ENCODE measurements at regions not wholly inside any gene's neighbourhood (a gene's known extent, or its start where the extent isn't known, plus 50 kb on each side); places are given as distances from the start of the nearest gene placed in this dataset.
"Not testable (repeated sequence)": the region's sequence is repeated elsewhere in the genome, so short reads cannot be mapped to it uniquely, and the experiment has no call there.

DNA sequence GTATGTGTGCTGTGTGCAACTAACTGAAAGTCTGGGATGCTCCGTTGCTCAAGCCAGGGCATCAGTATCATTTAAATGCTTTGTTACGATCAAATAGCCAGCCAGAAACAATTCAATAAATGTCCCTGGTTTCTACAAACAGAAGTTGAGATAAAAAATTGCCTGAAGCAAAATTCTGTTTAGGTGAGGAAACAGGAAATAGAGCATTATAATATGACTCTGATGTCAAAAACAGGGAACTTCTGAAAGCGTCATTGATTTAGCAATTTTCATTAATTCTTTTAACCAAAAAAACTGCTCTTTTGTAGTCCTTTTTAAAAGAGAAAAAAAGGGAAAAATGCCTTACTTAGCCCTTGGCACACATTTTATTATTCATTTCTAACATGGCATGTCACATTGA is 174.7 kb downstream of the POTEB3 start:
- TF ChIP-seq ZNF121 (CRISPR knock-in tag; IDR thresholded peaks at IDR 0.05); ZNF671 (CRISPR knock-in tag; IDR thresholded peaks at IDR 0.05); CREM (CRISPR knock-in tag; IDR thresholded peaks at IDR 0.05); ZBTB21 (CRISPR knock-in tag; IDR thresholded peaks at IDR 0.05; ENCODE audit: borderline replicate concordance); RELA (CRISPR knock-in tag; IDR thresholded peaks at IDR 0.05; ENCODE audit: borderline replicate concordance); ELF4 (CRISPR knock-in tag; IDR thresholded peaks at IDR 0.05; ENCODE audit: low read depth); SOX15 (CRISPR knock-in tag; IDR thresholded peaks at IDR 0.05): not testable (repeated sequence)
- TF ChIP-seq, protein P1, sequence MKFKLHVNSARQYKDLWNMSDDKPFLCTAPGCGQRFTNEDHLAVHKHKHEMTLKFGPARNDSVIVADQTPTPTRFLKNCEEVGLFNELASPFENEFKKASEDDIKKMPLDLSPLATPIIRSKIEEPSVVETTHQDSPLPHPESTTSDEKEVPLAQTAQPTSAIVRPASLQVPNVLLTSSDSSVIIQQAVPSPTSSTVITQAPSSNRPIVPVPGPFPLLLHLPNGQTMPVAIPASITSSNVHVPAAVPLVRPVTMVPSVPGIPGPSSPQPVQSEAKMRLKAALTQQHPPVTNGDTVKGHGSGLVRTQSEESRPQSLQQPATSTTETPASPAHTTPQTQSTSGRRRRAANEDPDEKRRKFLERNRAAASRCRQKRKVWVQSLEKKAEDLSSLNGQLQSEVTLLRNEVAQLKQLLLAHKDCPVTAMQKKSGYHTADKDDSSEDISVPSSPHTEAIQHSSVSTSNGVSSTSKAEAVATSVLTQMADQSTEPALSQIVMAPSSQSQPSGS (CRISPR knock-in tag; IDR thresholded peaks at IDR 0.05; ENCODE audit: borderline replicate concordance, low read depth): not testable (repeated sequence)
- TF ChIP-seq, protein P2, sequence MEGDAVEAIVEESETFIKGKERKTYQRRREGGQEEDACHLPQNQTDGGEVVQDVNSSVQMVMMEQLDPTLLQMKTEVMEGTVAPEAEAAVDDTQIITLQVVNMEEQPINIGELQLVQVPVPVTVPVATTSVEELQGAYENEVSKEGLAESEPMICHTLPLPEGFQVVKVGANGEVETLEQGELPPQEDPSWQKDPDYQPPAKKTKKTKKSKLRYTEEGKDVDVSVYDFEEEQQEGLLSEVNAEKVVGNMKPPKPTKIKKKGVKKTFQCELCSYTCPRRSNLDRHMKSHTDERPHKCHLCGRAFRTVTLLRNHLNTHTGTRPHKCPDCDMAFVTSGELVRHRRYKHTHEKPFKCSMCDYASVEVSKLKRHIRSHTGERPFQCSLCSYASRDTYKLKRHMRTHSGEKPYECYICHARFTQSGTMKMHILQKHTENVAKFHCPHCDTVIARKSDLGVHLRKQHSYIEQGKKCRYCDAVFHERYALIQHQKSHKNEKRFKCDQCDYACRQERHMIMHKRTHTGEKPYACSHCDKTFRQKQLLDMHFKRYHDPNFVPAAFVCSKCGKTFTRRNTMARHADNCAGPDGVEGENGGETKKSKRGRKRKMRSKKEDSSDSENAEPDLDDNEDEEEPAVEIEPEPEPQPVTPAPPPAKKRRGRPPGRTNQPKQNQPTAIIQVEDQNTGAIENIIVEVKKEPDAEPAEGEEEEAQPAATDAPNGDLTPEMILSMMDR (IDR thresholded peaks at IDR 0.05): not testable (repeated sequence)
- TF ChIP-seq, protein P3, sequence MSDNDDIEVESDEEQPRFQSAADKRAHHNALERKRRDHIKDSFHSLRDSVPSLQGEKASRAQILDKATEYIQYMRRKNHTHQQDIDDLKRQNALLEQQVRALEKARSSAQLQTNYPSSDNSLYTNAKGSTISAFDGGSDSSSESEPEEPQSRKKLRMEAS (CRISPR knock-in tag; IDR thresholded peaks at IDR 0.05): not testable (repeated sequence)
